K562 (cell line): ENCODE measurements at regions not wholly inside any gene's neighbourhood (a gene's known extent, or its start where the extent isn't known, plus 50 kb on each side); places are given as distances from the start of the nearest gene placed in this dataset.

Source experiments
- ATAC-seq: fragments of 200-7000 bp; cut with Tn5 transposase; 3 replicates; pipeline ENCODE4 v1.9.1; 2020; ENCODE audit warnings: moderate library complexity
- BruUV-seq: library from RNA; stranded (reverse); fragments of 400-500 nt; replicated peaks from 2 replicates; lab custom pipeline; 2021; lab: Mats Ljungman, UMichigan
- CTCF ChIA-PET: fragments of 300-600 bp; formaldehyde crosslinking; extraction: SDS; loops from one replicate; lab custom pipeline; 2021; ENCODE audit warnings: low intra/inter-chr PET ratio; lab: Yijun Ruan, JAX
- POLR2A ChIA-PET: fragments of 300-600, 350-650 bp; sonication (Branson Sonifier 250); formaldehyde crosslinking; extraction: SDS; loops from one replicate; lab custom pipeline; 2021; ENCODE audit warnings: antibody characterized with exemption, inconsistent platforms; lab: Yijun Ruan, JAX
- DNase-seq, 4 experiments: peaks; one replicate each; pipeline versions ENCODE4 v3.0.0 to v3.0.0-alpha.2; 2011 to 2018; ENCODE audit warnings: low spot score in 3 of 4, mixed read lengths in 3 of 4; ENCODE audit errors: extremely low read depth in 1 of 4
- FAIRE-seq: peaks from 2 replicates; lab custom pipeline; 2011; peaks lifted over from hg19 to GRCh38; lab: Jason Lieb, UNC
- H2AFZ ChIP-seq: 2 replicates; pipeline ENCODE4 v1.6.0; 2011; ENCODE audit warnings: low read depth, low read length, control low read depth, inconsistent platforms
- H3K27ac ChIP-seq: fragments of 200-600 bp; 3 replicates; pipeline ENCODE4 v1.8.0; 2011; ENCODE audit warnings: low read depth, mild to moderate bottlenecking, control low read depth, inconsistent platforms, low read length, moderate library complexity, mixed read lengths; ENCODE audit errors: extremely low read depth
- H3K27me3 ChIP-seq, 2 experiments: fragments of 300-600 bp in 1 of 2; 2 replicates in 1 of 2; 3 replicates in 1 of 2; pipeline versions ENCODE4 v1.6.0 to v1.8.0; 2011; ENCODE audit warnings: inconsistent platforms in 2 of 2, low read length in 2 of 2, mild to moderate bottlenecking in 1 of 2, mixed read lengths in 1 of 2, moderate library complexity in 1 of 2; ENCODE audit not compliant: control insufficient read depth in 2 of 2, insufficient read depth in 2 of 2
- H3K36me3 ChIP-seq: fragments of 300-600 bp; 3 replicates; pipeline ENCODE4 v1.8.0; 2011; ENCODE audit warnings: mild to moderate bottlenecking, low read length, inconsistent platforms; ENCODE audit not compliant: control insufficient read depth, insufficient read depth
- H3K4me1 ChIP-seq, 2 experiments: fragments of 200-600 bp in 1 of 2; replicated peaks in 1 of 2; 2 replicates in 1 of 2; 3 replicates in 1 of 2; pipeline versions ENCODE4 v1.5.1 to v1.8.0; 2011; ENCODE audit warnings: inconsistent platforms in 2 of 2, low read length in 2 of 2, mild to moderate bottlenecking in 1 of 2, mixed read lengths in 1 of 2, moderate library complexity in 1 of 2; ENCODE audit not compliant: control insufficient read depth in 2 of 2, insufficient read depth in 2 of 2
- H3K4me2 ChIP-seq: 2 replicates; pipeline ENCODE4 v1.6.1; 2011; ENCODE audit warnings: low read length, control low read depth, inconsistent platforms, mixed read lengths; ENCODE audit not compliant: insufficient read depth
- H3K4me3 ChIP-seq: fragments of 200-600 bp; sonication (generic), shearing (Covaris generic); 2 replicates; pipeline ENCODE4 v1.5.1; 2016; ENCODE audit warnings: control low read depth, inconsistent platforms
- H3K79me2 ChIP-seq: fragments of 200-600 bp; 3 replicates; pipeline ENCODE4 v1.8.0; 2011; ENCODE audit warnings: low read length, inconsistent platforms; ENCODE audit not compliant: control insufficient read depth, insufficient read depth
- H3K9ac ChIP-seq, 2 experiments: 2 replicates each; pipeline versions ENCODE4 v1.6.0 to v1.6.1; 2011; ENCODE audit warnings: low read depth in 2 of 2, low read length in 2 of 2, control low read depth in 1 of 2, inconsistent platforms in 1 of 2, mild to moderate bottlenecking in 1 of 2, mixed read lengths in 1 of 2; ENCODE audit not compliant: insufficient read depth in 1 of 2
- H3K9me1 ChIP-seq: one replicate; pipeline ENCODE4 v1.6.0; 2011; ENCODE audit warnings: inconsistent platforms, mild to moderate bottlenecking, low read length, moderate library complexity; ENCODE audit not compliant: control insufficient read depth, insufficient read depth
- H3K9me3 ChIP-seq: replicated peaks from 2 replicates; pipeline ENCODE4 v1.5.1; 2011; ENCODE audit warnings: low read depth, low read length, inconsistent platforms; ENCODE audit not compliant: control insufficient read depth, insufficient read depth
- H4K20me1 ChIP-seq: replicated peaks from 2 replicates; pipeline ENCODE4 v1.6.1; 2011; ENCODE audit warnings: low read length, inconsistent platforms, mixed read lengths; ENCODE audit not compliant: control insufficient read depth, insufficient read depth
- CTCF ChIP-seq, 3 experiments: IDR thresholded peaks in 2 of 3; conservative IDR thresholded peaks in 1 of 3; 2 replicates each; pipeline ENCODE4 v1.5.1; 2011 to 2012; ENCODE audit warnings: low read length in 3 of 3, mild to moderate bottlenecking in 3 of 3, control low read depth in 2 of 3, improper control_type of control experiment in 1 of 3, inconsistent platforms in 1 of 3, low read depth in 1 of 3, mixed read lengths in 1 of 3, moderate library complexity in 1 of 3; ENCODE audit not compliant: insufficient read depth in 2 of 3
- NFRKB ChIP-seq: fragments of 450-650 bp; IDR thresholded peaks from 2 replicates; pipeline ENCODE4 v1.6.1; 2016; ENCODE audit warnings: low read depth
- WGBS: fragments of 100-300 bp; shearing (Covaris generic); methylation state at CpG from one replicate; pipeline ENCODE4 v1.1.6; 2016; ENCODE audit warnings: low coverage, mixed read lengths; ENCODE audit not compliant: insufficient coverage; ENCODE audit errors: missing lambda C conversion rate; 5-methylcytosine and 5-hydroxymethylcytosine counted together
- in situ Hi-C: fragments of 300-500 bp; cut with MboI; formaldehyde crosslinking; loops from 4 replicates; pipeline ENCODE4 v1.15.0; 2018; ENCODE audit warnings: inconsistent platforms, mixed read lengths
- intact Hi-C: fragments of 100-400 bp; cut with micrococcal nuclease; formaldehyde crosslinking; loops from 2 replicates; pipeline ENCODE4 v1.14.2; 2022

GRCh38 chr12:34306133-34306830 is 284.0 kb downstream of the ALG10 start:
- Histone ChIP-seq H3K4me1 (peaks cover 0 to 11% of the 10 kb centered on the region in 2 experiments; a peak in 2 of 5 replicates), H3K4me3 (no peak overlapping the region), H3K9ac (no peak overlapping the region), H2AFZ (no peak overlapping the region), H3K27me3 (peaks cover 2 to 48% of the 10 kb centered on the region in 2 experiments; a peak in 3 of 5 replicates), H3K9me1 (no peaks in the 10 kb centered on the region), H3K79me2 (no peaks in the 10 kb centered on the region), H4K20me1 (no peaks in the 10 kb centered on the region), H3K4me2 (no peak overlapping the region), H3K36me3 (no peaks in the 10 kb centered on the region), H3K27ac (no peak overlapping the region), H3K9me3 (no peaks in the 10 kb centered on the region)
- TF ChIP-seq NFRKB (no peak), CTCF (IDR thresholded peaks at IDR 0.05 in 2 of 3, conservative IDR thresholded peaks at IDR 0.05 in 1 of 3; ENCODE audit: insufficient read depth in 2 of 3, low read depth in 1 of 3, low read length in 3 of 3) (0 out of 6 replicates have a peak, but pooled peaks of 1 of the 3 experiments have one; percentile 1)
- intact Hi-C loops, result no loop called here
- 14% methylated on average over 20 of the region's 21 CpGs for WGBS
- DNase-seq (no peak), FAIRE-seq (no peak), ATAC-seq (no peak)
- BruUV-seq, result no TSS peak
- POLR2A ChIA-PET, result no interaction called here
- in situ Hi-C loops, result no loop called here
- CTCF ChIA-PET, result no interaction called here
